K562 (cell line): ENCODE measurements at regions not wholly inside any gene's neighbourhood (a gene's known extent, or its start where the extent isn't known, plus 50 kb on each side); places are given as distances from the start of the nearest gene placed in this dataset.

Experiments used
- CSDE1 ChIP-seq, 2 experiments: fragments of 450-650 bp; IDR thresholded peaks; 2 replicates each; pipeline ENCODE4 v1.6.1; 2016; ENCODE audit warnings: mild to moderate bottlenecking in 1 of 2
- CTCF ChIP-seq, 3 experiments: IDR thresholded peaks in 2 of 3; conservative IDR thresholded peaks in 1 of 3; 2 replicates each; pipeline ENCODE4 v1.5.1; 2011 to 2012; ENCODE audit warnings: low read length in 3 of 3, mild to moderate bottlenecking in 3 of 3, control low read depth in 2 of 3, improper control_type of control experiment in 1 of 3, inconsistent platforms in 1 of 3, low read depth in 1 of 3, mixed read lengths in 1 of 3, moderate library complexity in 1 of 3; ENCODE audit not compliant: insufficient read depth in 2 of 3
- EWSR1 ChIP-seq: fragments of 450-650 bp; IDR thresholded peaks from 2 replicates; pipeline ENCODE4 v1.6.1; 2018; ENCODE audit warnings: borderline replicate concordance, mild to moderate bottlenecking, low read depth, moderate library complexity; ENCODE audit not compliant: partially characterized antibody
- EZH2 ChIP-seq: IDR thresholded peaks from 2 replicates; pipeline ENCODE4 v1.6.1; 2012; ENCODE audit warnings: low read depth, mild to moderate bottlenecking, inconsistent platforms, low read length, borderline replicate concordance
- NFIC ChIP-seq: fragments of 450-650 bp; IDR thresholded peaks from 2 replicates; pipeline ENCODE4 v1.6.1; 2017; ENCODE audit warnings: mild to moderate bottlenecking, inconsistent platforms
- POLR2AphosphoS5 ChIP-seq: IDR thresholded peaks from 2 replicates; pipeline ENCODE4 v1.6.1; 2011; ENCODE audit warnings: mild to moderate bottlenecking, low read depth, low read length, moderate library complexity; ENCODE audit not compliant: control insufficient read depth, insufficient read depth
- POLR2H ChIP-seq: IDR thresholded peaks from 2 replicates; pipeline ENCODE4 v1.6.1; 2016; ENCODE audit warnings: missing genetic modification characterization, low read depth, mild to moderate bottlenecking, control low read depth, missing compliant biosample characterization, moderate library complexity
- PRPF4 ChIP-seq: fragments of 200-400 bp; formaldehyde crosslinking; IDR thresholded peaks from one replicate; pipeline ENCODE4 v1.6.1; 2017; ENCODE audit warnings: low read length, low read depth, mild to moderate bottlenecking; ENCODE audit not compliant: insufficient read depth, poor library complexity, severe bottlenecking
- RAD21 ChIP-seq, 2 experiments: fragments of 250-450 bp in 1 of 2; fragments of 450-650 bp in 1 of 2; sonication (Bioruptor Pico) in 1 of 2; formaldehyde crosslinking in 1 of 2; IDR thresholded peaks in 1 of 2; conservative IDR thresholded peaks in 1 of 2; 2 replicates each; pipeline versions ENCODE4 v1.4.0 to v1.8.0; 2020 to 2022; ENCODE audit warnings: mild to moderate bottlenecking in 2 of 2, moderate library complexity in 1 of 2
- RBM34 ChIP-seq: fragments of 200-400 bp; formaldehyde crosslinking; IDR thresholded peaks from 2 replicates; pipeline ENCODE4 v1.6.1; 2018; ENCODE audit warnings: low read length, borderline replicate concordance; ENCODE audit not compliant: insufficient read depth
- ZBTB2 ChIP-seq: fragments of 450-650 bp; IDR thresholded peaks from 2 replicates; pipeline ENCODE4 v1.6.1; 2016; ENCODE audit warnings: antibody characterized with exemption
- ZNF780A ChIP-seq: fragments of 250-450 bp; sonication (Bioruptor Pico); IDR thresholded peaks from 2 replicates; pipeline ENCODE4 v1.5.0; 2021; ENCODE audit warnings: mild to moderate bottlenecking

- TF ChIP-seq CSDE1 (IDR thresholded peaks at IDR 0.05), result no peak
- no peak for TF ChIP-seq PRPF4
- TF ChIP-seq CTCF (IDR thresholded peaks at IDR 0.05 in 2 of 3, conservative IDR thresholded peaks at IDR 0.05 in 1 of 3; ENCODE audit: insufficient read depth in 2 of 3, low read depth in 1 of 3, low read length in 3 of 3), result no peak
- no peak for TF ChIP-seq RAD21 (CRISPR knock-in tag; conservative IDR thresholded peaks at IDR 0.05 in 1 of 2, IDR thresholded peaks at IDR 0.05 in 1 of 2)
- no peak for TF ChIP-seq ZBTB2
- TF ChIP-seq NFIC, result no peak
- no peak for TF ChIP-seq EZH2
- TF ChIP-seq POLR2AphosphoS5, result no peak
- no peak for TF ChIP-seq POLR2H (tag)
- no peak for TF ChIP-seq RBM34
- TF ChIP-seq EWSR1, result no peak
- TF ChIP-seq ZNF780A (CRISPR knock-in tag), result no peak
Measured at GRCh38 chr13:54029720-54030119, 1001.1 kb downstream of the OLFM4 start.
